ENCODE measurements at regions not wholly inside any gene's neighbourhood (a gene's known extent, or its start where the extent isn't known, plus 50 kb on each side); places are given as distances from the start of the nearest gene placed in this dataset.

DNA sequence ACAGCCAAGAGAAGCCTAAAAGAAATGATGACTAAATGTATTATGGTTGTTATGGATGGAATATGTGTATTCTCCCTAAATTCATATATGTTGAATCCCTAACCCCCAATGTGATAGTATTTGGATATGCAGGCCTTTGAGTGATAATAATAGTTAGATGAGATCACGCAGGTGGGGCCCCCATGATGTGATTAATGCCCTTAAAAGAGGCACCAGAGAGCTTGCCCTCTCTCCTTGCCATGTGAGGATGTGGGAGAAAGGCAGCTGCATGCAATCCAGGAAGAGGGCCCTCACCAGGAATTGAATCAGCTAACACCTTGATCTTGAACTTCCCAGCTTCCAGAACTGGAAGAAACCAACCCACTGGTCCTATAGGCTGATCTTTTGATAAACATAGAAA, 190.6 kb upstream of the TCF21 start:
- no peak for DNase-seq

DNA sequence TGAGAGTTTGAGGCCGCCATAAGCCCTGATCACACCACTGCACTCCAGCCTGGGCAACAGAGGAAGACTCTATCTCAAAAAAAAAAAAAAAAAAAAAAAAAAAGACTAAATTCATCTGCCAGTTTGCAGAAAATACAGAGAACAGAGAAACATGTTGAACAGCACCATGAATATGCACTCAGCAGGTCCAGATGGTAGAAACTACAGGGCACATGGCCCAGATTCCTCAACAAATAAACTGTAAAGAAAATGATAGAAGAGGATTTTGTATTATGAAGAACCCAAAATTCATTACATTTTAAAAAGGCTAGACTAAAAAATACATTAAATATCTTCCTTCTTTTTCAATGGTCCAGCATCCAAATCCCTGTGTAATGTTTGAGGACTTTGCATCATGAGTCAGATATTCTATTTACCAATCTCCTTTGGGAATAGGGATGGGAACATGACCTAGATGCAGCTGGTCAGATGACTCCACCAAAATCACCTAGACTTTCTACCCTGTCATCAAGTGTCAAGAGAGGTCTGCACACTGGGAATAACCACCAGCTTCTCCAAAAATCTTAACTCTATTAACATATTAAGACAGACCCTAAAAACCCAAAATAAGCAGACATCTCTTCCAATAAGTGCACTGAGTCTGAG, 189.1 kb upstream of the TCF21 start:
- DNase-seq, result no peak

DNA sequence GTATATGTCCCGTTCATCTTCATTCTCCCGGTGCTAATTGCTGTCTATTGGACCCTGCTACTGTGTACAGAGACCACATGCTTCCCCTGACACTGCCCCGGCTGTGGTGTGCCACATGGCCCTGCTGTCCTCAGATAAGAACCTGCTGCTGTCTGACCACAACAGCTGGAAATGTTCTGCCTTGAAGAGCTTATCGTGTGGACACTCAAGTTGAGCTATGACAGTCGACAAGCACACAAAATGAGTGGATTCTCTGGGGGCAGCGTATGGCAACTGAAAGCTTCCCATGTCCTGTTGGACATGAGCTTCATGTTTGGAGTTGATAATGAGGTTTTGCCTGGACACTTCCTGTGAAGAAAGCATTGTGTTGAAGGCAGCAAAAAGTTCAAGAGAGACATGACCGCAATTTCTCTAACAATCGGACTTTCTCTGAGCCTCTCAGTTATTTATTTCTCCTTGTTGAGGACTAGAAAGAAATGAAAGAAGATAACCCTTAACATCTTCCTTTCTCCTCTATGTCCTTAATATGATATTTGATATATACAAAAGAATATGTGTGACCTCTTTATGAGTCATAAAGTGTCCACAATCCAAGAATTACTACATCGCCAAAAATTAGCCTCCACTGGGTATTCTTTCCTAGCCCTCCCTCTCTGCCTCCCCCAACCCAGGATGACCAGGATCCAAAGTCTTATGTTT, 187.1 kb upstream of the TCF21 start:
- DNase-seq, result peak; percentile 93

DNA sequence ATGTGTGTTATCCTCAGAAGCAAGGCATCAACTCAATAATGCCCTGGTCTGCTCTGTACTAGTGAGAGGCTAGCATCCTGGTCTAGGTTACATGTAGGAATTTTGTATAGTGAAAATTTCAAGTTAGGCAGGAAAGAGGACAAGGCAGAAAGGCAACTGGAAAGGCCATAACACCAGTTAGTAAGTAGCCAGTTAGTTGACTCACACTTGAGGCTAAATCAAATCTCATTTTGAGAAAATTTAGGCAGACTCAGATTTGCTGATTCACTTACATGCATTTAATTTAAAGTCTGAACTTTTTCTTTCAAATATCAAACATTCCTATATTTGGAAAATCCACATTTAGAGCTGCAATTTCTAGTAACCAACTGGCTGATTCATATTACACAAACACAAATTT, 184.5 kb upstream of the TCF21 start:
- no peak for DNase-seq

DNA sequence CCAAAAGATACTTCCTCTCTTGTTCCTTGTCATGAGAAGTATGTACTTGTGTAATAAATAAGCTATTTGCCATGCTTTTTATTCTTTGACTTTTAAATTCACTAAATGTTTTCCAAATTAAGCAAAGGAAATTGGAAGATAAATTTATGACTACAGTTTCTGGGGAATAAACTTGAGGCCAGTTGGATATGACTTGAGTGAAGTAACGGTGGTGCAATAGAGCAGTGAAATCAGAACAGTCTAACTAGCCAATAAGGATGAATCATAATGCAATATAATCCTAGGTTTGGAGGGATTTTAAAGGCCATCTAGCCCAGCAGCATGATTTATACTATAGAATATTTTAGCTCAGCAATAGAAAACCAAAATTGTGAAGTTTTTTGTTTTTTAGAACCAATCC, 183.8 kb upstream of the TCF21 start:
- DNase-seq, result no peak

DNA sequence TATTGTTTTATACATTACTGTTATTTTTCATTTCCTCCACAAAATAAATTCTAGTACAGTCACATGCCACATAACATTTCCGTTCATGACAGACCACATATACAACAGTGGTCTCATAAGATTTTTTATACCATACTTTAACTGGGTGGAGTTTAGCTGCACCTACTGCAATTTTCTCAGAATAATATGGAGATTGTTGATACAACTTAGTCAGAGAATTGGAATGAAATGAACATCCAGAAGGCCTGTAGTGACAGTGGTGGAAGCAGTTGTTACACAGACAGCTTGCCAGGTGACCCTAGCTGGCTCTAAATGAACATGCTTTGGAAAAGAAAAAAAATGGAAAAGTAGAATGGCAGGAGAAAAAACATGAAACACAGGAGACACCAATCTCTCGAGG, 183.2 kb upstream of the TCF21 start:
- no peak for DNase-seq

DNA sequence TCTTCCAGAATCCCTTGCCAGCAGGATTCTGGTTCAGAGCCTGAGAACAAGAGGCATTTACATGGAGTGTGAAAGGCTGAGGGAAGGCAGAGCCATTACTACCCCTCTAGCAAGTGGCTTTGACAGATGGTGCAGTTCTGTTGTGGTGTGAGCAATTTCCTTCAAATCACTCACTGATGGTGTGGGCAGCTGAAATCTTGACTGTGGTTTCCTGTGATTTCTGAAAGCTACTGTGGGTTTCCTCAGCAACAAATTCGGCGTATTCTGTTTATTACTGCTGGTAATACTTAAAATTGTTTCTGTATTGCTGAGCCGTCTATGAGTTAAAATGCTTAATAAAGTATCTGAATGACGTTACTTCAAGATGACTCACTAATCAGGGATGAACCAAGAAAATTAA, 181.5 kb upstream of the TCF21 start:
- peak; percentile 52 for DNase-seq

DNA sequence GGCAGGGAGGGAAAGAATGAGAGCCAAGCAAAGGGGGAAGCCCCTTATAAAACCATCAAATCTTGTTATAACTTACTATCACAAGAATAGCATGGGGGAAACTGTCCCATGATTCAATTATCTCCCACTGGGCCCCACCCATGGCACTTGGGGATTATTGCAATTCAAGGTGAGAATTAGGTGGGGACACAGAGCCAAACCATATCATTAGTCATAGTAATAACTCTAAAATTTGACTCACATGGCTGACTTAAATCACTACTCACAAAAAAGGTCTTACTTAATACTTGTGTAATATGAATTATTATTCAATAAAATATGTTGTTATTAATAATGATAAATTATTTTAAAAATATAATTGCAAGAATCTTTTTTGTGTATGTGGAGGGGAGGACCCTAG, 178.1 kb upstream of the TCF21 start:
- DNase-seq, result no peak

DNA sequence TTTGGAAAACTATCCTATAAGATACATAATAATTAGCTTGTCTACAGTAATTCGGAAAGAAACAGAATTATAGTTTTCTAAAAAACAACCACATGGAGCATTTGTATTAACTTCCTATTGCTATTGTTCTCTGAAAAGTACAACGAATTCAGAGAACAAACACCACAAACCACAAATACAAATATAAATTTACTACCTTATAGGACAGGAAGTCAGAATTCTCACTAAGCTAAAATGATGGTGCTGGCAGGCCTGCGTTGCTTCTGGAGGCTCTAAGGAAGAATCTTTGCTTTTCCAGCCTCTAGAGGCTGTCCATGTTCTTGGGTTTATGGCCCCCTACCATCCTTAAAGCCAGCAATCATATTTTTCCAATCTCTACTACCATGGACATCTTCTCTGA, 173.6 kb upstream of the TCF21 start:
- no peak for DNase-seq

DNA sequence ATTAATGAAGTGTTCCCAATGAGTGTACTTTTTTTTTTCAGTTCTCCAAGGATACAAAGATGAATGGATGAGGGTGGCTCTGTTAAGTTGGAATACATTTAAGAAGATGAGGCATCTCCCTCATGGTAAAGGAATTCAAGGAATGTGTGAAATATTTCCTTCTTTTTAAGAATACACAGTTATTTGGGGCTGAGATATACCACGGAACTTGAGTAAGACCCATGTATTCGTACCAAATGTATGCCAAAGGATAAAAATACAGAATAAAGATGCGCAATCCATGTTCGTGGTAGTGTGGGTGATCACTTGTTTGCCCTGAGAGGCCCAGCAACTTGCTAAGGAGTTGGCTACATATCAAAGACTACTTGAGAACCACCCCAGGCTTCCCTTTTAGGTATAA, 164.2 kb upstream of the TCF21 start:
- DNase-seq, result no peak

DNA sequence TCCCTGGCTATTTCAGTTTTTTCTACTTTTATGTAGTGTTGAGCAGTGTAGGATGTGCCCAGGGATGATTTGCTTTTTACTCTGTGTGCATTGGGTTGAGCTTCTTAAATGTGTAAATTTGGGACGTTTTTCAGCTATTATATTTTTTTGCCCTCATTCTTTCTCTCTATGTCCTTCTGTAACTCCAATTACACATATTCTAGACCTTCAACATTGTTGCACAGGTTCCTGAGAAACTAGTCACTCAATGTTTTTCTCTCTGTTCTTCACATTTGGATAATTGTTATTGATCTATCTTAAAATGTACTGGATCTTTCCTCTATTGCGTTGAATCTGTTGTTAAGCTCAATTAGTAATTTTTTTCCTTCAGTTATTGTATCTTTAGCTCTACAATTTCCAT, 162.7 kb upstream of the TCF21 start:
- DNase-seq, result no peak

DNA sequence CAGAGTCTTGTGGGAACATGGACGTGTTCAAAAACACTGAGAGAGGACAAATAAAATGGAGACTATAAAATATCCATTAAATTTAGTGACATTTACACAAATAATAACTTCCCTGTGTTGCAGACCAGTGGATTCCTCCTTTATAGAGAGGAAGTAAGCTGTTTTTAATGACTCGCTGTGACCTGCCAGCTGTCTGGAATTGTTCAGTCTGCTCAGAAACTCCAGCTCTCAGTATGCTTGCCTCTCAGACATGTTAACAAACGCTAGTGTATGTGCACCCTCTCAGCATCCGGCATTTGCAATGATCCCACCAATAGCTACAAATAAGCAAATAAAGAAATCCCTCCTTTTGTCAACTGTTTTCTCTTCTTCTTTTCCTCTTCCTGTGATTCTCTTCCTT, 158.0 kb upstream of the TCF21 start:
- DNase-seq, result no peak

DNA sequence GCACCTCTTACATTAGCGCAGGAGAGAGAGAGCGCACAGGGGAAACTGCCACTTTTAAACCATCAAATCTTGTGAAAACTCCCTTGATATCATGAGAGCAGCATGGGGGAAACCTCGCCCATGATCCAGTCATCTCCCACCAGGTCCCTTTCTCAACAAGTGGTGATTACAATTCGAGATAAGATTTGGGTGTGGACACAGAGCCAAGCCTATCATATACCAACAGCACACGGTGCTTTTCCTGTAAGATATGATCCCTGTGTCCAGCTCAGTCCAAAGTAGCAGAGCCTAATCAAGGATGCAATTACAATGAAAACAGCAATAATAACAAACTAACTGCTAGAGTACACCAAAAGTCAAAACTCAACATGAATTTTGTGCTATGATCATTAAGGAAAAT, 148.7 kb upstream of the TCF21 start:
- peak; percentile 3 for DNase-seq

DNA sequence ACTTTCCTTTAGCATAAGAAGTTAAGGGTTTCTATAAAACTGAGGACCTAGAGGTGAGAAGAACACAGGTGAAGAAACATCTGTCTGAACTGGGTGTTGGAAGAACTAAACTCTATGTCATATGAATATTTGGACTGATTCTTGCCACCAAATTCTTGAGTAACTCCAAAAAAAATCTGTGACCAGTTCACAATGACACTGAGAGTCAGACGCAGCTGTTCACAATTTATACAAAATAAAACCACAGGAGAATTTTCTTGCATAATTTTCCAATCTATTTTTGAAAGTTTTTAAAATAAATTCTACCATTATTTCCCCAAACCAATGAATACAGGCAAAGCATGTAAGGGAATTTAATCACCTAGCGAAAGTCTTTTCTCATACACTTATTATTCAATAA, 148.1 kb upstream of the TCF21 start:
- DNase-seq, result no peak

DNA sequence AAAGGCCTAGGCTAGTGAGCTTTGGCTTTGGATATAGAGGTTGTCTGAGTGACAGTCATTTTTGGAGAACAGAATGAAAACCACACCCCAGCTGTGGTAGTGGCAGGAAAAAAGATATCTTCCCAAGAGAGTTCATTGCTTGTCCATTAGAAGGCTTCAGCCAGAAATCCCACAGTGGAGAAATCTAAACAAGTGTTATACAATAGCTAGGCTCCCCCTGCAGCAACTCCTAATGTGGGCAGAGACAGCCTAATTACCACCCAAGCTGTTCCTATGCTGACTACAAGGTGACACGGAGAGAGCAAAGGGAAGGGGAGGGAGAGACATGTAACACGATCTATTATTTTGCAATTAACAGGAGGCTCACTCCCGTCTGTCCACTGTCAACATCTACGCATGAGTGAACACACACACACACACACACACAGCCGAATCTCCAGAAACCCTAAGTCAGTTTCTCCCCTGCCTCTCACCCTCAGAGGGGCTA, 147.5 kb upstream of the TCF21 start:
- no peak for DNase-seq

DNA sequence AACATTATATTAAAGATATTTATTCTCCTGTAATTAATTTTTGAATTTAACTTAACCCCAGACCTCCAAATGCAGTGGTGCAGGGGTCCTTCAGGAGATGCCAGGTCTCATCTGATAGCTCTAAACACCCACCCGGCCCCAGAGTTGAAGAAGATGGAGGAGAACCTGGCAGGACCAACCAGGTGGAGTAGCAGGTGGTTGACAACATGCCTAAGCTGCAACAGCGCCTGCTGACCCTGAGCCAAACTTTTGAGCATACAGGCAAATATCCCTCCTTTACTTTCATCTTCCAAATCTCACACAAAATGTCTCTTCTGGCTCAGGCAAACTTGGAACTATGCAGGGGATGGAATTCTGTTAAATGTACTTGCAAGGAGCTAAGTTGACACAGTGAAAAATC, 145.3 kb upstream of the TCF21 start:
- DNase-seq, result no peak

DNA sequence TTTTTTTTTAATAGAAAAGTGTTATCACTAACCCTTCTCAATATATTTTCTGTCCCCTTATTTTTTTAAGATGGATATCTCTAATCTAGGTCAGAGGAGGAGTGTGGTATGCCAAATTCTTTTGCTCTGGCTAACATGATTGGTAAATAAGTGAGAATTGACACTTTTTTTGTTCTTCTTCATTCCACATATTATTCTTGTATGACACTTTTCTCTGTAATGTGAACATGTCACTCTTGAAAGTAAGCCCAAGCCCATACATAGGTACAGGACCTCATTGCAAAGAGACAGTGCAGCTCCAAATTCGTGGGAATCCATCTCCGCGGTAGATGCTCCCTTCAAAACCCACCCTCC, 142.5 kb upstream of the TCF21 start:
- DNase-seq, result no peak

DNA sequence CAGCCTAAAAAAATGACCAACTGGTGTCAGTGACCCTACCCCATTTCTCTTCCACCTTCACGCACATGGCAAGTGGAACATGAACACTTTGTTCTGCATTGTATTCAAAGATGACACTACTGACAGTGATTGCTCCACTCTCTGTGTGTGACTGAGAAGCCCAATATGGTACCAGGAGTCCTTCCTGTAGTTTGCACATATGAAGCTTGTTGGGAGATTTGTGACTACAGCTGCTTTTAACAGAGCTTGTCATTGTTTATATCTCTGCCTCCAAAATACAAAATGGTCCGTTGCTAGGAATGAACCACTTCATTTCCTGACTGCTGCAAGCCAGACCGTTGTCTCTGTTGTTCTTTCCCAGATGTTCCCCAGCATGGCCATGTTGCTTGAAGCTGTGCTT, 140.3 kb upstream of the TCF21 start:
- no peak for DNase-seq

DNA sequence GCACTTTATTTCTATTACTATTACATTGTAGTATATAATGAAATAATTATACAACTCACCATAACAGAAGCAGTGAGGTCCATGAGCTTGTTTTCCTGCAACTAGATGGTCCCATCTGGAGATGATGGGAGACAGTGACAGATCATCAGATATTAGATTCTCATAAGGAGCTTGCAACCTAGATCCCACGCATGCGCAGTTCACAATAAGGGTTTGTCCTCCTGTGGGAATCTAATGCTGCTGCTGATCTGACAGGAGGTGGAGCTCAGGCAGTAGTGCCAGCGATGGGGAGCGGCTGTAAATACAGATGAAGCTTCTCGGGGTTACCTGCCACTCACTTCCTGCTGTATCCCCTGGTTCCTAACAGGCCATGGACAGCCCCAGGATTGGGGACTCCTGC, 139.5 kb upstream of the TCF21 start:
- DNase-seq, result no peak

DNA sequence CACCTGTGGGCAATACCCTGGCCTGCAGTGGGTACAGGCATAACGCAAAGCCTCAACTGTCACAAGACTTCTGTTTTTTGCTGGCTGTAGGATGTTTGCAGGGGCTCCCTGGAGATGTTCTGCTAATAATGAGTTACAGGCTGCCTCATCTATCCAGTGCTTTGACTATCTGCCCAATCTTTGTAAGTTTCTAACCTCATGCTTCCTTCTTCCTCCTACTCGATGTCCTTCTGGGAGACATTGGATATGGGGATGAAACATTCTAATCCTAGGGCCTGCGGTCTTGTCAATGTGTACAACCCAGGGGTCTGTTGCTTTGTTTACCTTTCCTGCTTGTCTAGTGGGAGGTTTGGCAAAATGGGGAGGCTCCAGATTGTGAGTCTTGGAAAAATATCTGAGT, 136.8 kb upstream of the TCF21 start:
- DNase-seq, result no peak

DNA sequence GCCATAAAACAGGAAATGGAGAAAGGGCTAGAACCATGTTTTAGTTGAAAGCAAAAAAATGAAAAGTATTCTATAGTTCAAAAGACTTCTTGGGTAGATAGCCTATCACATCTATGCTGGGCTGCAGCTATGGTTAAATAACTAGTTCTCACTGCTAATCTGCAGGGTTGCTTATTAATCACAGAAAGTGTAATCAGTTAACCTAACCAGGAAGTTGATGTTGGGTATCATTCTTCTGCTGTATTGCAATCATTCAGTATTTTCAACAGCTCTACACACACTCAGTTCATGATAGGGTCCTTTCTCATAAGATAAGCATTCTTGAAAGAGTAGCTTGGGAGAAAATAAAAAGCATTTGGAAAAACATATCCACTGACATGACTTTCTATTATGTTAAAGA, 135.2 kb upstream of the TCF21 start:
- DNase-seq, result no peak

DNA sequence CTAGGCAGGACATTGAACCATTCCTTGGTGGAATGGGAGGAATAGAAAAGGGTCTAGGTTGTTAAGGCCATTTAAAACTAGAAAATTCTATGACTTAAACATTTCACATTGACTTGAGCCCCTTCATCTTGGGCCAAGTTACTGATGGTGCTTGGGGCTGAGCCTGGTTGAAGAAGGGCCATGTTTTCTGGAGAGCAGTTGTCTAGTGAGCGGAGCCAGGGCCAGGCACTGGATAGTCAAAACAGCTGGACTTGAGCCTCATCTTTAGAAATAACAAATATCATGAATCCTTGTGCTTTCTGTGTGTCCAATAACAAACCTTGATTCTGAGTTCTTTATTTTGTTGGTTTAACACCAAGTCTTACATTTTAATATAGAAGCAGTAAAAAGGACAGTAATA, 134.6 kb upstream of the TCF21 start:
- DNase-seq, result no peak

DNA sequence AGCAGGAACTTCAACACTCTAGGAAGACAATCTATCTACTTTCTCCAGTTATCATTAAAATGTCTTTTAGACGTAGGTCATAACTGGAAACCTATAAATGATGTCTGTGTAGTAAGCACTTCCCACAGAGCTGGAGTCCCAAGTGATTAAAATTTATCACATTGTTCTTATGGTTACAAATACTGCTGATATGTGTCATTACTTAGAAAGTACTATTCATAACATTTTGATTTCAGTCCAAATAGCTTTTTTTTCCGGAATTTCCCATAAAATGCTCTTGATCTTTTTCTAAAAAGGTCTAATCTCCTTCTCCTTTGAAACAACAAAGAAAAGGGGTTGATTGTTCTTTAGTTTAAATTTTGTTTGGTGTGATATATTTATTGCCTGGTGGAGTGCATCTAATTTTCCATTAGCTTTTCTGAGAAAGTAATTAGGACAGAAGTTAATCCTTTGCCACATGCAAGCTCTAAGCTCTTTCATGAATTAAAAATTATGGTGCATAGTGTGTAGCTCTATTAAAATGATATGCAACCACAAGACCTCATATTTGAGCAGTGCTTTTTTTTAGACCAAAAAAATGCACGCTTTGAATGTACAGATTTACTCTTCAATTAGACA, 132.7 kb upstream of the TCF21 start:
- no peak for DNase-seq

DNA sequence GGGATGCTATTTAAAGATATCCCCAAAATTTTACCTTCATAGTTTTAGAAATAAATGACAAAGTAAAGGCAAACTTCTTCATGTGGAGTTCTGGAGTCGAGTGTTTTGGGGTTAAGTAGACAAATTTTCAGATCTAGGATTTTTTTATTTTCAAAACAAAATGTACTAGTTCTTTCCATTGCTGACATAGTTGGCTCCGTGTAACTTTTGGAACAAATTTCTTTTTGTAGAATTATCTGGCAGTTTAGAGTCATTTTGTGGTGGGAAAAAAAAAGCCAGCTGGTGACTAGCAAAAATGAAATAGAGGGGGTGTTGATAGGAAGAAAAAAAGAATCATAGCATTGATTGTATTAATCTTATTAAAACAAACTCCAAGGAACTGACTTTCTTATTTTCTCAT, 131.6 kb upstream of the TCF21 start:
- DNase-seq, result no peak
